ENCODE measurements at regions not wholly inside any gene's neighbourhood (a gene's known extent, or its start where the extent isn't known, plus 50 kb on each side); places are given as distances from the start of the nearest gene placed in this dataset.

DNA sequence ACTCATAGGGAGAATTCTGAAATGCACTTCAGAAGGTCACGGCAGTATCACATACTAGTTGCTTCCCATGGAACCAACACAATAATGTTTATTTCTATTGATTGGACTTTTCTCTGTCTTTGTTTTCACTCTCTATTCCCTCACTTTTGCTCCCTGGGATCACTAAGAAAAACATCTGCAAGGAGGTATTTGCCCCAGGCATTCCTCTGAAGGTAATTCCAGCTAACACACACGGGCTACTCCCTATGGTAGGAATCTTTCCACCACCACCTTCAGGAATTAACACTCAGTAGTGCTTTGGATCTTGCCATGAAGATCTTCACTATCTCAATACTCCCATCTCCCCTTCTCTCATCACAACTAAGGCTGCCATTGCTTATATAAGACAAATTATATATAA, 353.3 kb downstream of the DSC3 start:
- no peak for DNase-seq (ENCODE audit: low read depth in 1 of 2, low spot score in 2 of 2)
- H4K5ac ChIP-seq (ENCODE audit: insufficient read length, low read depth, low read length), result no peak overlapping the region
- 84% methylated on average over 2 of the region's 2 CpGs; no CpG with 5 or more reads in 1 of the 2 experiments for WGBS, 2 experiments (ENCODE audit: extremely low coverage in 1 of 2, insufficient coverage in 1 of 2, insufficient read length in 1 of 2, insufficient replicate concordance in 2 of 2, low coverage in 1 of 2, low lambda C conversion rate in 2 of 2, missing lambda C conversion rate in 1 of 2)
- no peaks in the 10 kb centered on the region for H3K27me3 ChIP-seq (replicated peaks in 1 of 4; ENCODE audit: control insufficient read depth in 3 of 4, extremely low read depth in 1 of 4, insufficient read depth in 3 of 4, low read length in 3 of 4)
- no peak overlapping the region for H3K18ac ChIP-seq (ENCODE audit: extremely low read depth, low read length)
- H3K79me1 ChIP-seq (ENCODE audit: low read depth, low read length), result no peaks in the 10 kb centered on the region
- CTCF ChIA-PET (ENCODE audit: partially characterized antibody), result no interaction called here
- no peak overlapping the region for H2AFZ ChIP-seq (ENCODE audit: low read length)
- H2BK20ac ChIP-seq (ENCODE audit: low read length), result no peak overlapping the region
- H4K20me1 ChIP-seq (replicated peaks in 1 of 2; ENCODE audit: control insufficient read depth in 1 of 2, insufficient read depth in 2 of 2, low read length in 2 of 2), result no peaks in the 10 kb centered on the region
- H3K4me2 ChIP-seq (ENCODE audit: insufficient read depth in 1 of 2, low read depth in 2 of 2, low read length in 2 of 2), result no peak overlapping the region
- no peak overlapping the region for H2BK15ac ChIP-seq (ENCODE audit: low read length)
- H2BK12ac ChIP-seq (ENCODE audit: low read depth, low read length), result no peak overlapping the region
- H2AK5ac ChIP-seq (ENCODE audit: low read depth, low read length), result no peak overlapping the region
- no peak overlapping the region for H3K4ac ChIP-seq (replicated peaks; ENCODE audit: insufficient read length, low read depth, low read length)
- no peaks in the 10 kb centered on the region for H3K9me3 ChIP-seq (ENCODE audit: insufficient read depth in 2 of 2, low read depth in 1 of 2, low read length in 1 of 2)
- H3K27ac ChIP-seq (ENCODE audit: low read depth, low read length), result no peak overlapping the region
- H3K36me3 ChIP-seq (ENCODE audit: control insufficient read depth in 2 of 4, insufficient read depth in 4 of 4, low read length in 3 of 4), result no peaks in the 10 kb centered on the region
- no peak overlapping the region for H4K91ac ChIP-seq (replicated peaks; ENCODE audit: insufficient read length, low read length)
- H3K14ac ChIP-seq (ENCODE audit: insufficient read length), result no peak overlapping the region
- POLR2A ChIA-PET (ENCODE audit: partially characterized antibody), result no interaction called here
- no peak overlapping the region for H3K4me3 ChIP-seq (ENCODE audit: extremely low read depth in 1 of 4, insufficient read depth in 2 of 4, low read depth in 3 of 4, low read length in 4 of 4)
- H3K9ac ChIP-seq (replicated peaks in 1 of 4; ENCODE audit: extremely low read depth in 1 of 4, low read depth in 3 of 4, low read length in 3 of 4), result no peak overlapping the region
- H3K4me1 ChIP-seq (replicated peaks in 1 of 4; ENCODE audit: control insufficient read depth in 3 of 4, insufficient read depth in 4 of 4, low read length in 3 of 4), result no peaks in the 10 kb centered on the region
- no peak overlapping the region for H2BK5ac ChIP-seq (ENCODE audit: low read depth, low read length)
- no peak for FAIRE-seq
- no peak overlapping the region for H3K56ac ChIP-seq (replicated peaks; ENCODE audit: insufficient read length, low read depth, low read length)
- H4K8ac ChIP-seq (ENCODE audit: extremely low read depth, insufficient read depth, low read length), result no peak overlapping the region
- H3K23me2 ChIP-seq (ENCODE audit: low read depth, low read length), result no peaks in the 10 kb centered on the region; the same call in 1 of the 2 replicates
- H3K79me2 ChIP-seq (ENCODE audit: control insufficient read depth in 1 of 2, insufficient read depth in 2 of 2, low read length in 2 of 2), result no peaks in the 10 kb centered on the region
- no peak overlapping the region for H2BK120ac ChIP-seq (replicated peaks; ENCODE audit: low read depth, low read length)
- H3K23ac ChIP-seq (ENCODE audit: insufficient read length), result no peak overlapping the region
- no peak for TF ChIP-seq SIN3A (conservative IDR thresholded peaks at IDR 0.05 in 1 of 2, IDR thresholded peaks at IDR 0.05 in 1 of 2; ENCODE audit: low read depth in 1 of 2, low read length in 2 of 2)
- TF ChIP-seq, protein P1, sequence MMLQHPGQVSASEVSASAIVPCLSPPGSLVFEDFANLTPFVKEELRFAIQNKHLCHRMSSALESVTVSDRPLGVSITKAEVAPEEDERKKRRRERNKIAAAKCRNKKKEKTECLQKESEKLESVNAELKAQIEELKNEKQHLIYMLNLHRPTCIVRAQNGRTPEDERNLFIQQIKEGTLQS (IDR thresholded peaks at IDR 0.05; ENCODE audit: insufficient read depth, low read depth, low read length), result no peak
- TF ChIP-seq HDAC2 (IDR thresholded peaks at IDR 0.05; ENCODE audit: borderline replicate concordance in 1 of 2, low read depth in 2 of 2, low read length in 2 of 2), result no peak
- TF ChIP-seq, protein P2, sequence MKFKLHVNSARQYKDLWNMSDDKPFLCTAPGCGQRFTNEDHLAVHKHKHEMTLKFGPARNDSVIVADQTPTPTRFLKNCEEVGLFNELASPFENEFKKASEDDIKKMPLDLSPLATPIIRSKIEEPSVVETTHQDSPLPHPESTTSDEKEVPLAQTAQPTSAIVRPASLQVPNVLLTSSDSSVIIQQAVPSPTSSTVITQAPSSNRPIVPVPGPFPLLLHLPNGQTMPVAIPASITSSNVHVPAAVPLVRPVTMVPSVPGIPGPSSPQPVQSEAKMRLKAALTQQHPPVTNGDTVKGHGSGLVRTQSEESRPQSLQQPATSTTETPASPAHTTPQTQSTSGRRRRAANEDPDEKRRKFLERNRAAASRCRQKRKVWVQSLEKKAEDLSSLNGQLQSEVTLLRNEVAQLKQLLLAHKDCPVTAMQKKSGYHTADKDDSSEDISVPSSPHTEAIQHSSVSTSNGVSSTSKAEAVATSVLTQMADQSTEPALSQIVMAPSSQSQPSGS (IDR thresholded peaks at IDR 0.05; ENCODE audit: low read length), result no peak
- no peak for TF ChIP-seq CBX5 (IDR thresholded peaks at IDR 0.05; ENCODE audit: low read depth, low read length)
- no peak for TF ChIP-seq PHF8 (conservative IDR thresholded peaks at IDR 0.05; ENCODE audit: low read depth, low read length)
- TF ChIP-seq NANOG (IDR thresholded peaks at IDR 0.05; ENCODE audit: insufficient read depth, low read depth, low read length, poor library complexity, severe bottlenecking), result no peak
- TF ChIP-seq ZNF274 (IDR thresholded peaks at IDR 0.05; ENCODE audit: borderline replicate concordance, extremely low read depth, low read length), result no peak
- no peak for TF ChIP-seq ASH2L (IDR thresholded peaks at IDR 0.05; ENCODE audit: low read length)
- TF ChIP-seq SIX5 (IDR thresholded peaks at IDR 0.05; ENCODE audit: low read depth, low read length), result no peak
- no peak for TF ChIP-seq GTF2F1 (IDR thresholded peaks at IDR 0.05; ENCODE audit: borderline replicate concordance, low read depth, low read length)
- TF ChIP-seq MAFK (IDR thresholded peaks at IDR 0.05; ENCODE audit: low read depth, low read length), result no peak
